ENCODE measurements at regions not wholly inside any gene's neighbourhood (a gene's known extent, or its start where the extent isn't known, plus 50 kb on each side); places are given as distances from the start of the nearest gene placed in this dataset.

GRCh38 chr18:22013993-22014392 lies 155.4 kb upstream of the GATA6 start:
- no peaks in the 10 kb centered on the region for H3K27me3 ChIP-seq
- H3K4me3 ChIP-seq: no peak overlapping the region
- H3K4me1 ChIP-seq: no peaks in the 10 kb centered on the region
- no peak overlapping the region for H3K27ac ChIP-seq
- H3K36me3 ChIP-seq: no peaks in the 10 kb centered on the region
- peaks cover 0 to 33% (median 5%) of the 10 kb centered on the region in 12 donors for H3K9me3 ChIP-seq
- no peak for DNase-seq
- intact Hi-C loops (cut with DNase I): no loop called here
- no peak for ATAC-seq
- TF ChIP-seq POLR2A (IDR thresholded peaks at IDR 0.05) (no peak), CTCF (IDR thresholded peaks at IDR 0.05) (no peak)
- WGBS, 4 donors: 45 to 97% (median 93%) methylated on average over 1 of the region's 1 CpG

- ATAC-seq (no peak), DNase-seq (no peak)
- Histone ChIP-seq H3K4me1 (no peaks in the 10 kb centered on the region), H3K27ac (no peak overlapping the region), H3K27me3 (no peaks in the 10 kb centered on the region), H3K36me3 (no peaks in the 10 kb centered on the region), H3K4me3 (no peak overlapping the region), H3K9me3 (peaks cover 0 to 23% (median 5%) of the 10 kb centered on the region in 12 donors)
- intact Hi-C loops (cut with DNase I): no loop called here
- TF ChIP-seq CTCF (IDR thresholded peaks at IDR 0.05) (no peak), POLR2A (IDR thresholded peaks at IDR 0.05) (no peak)
- WGBS, 4 donors: 71 to 91% (median 90%) methylated on average over 2 of the region's 2 CpGs
Measured at GRCh38 chr18:22015156-22015555, 154.2 kb upstream of the GATA6 start.

GRCh38 chr18:22018366-22018765 lies 151.0 kb upstream of the GATA6 start:
- Histone ChIP-seq H3K4me1 (no peaks in the 10 kb centered on the region), H3K27me3 (no peaks in the 10 kb centered on the region), H3K4me3 (no peak overlapping the region), H3K27ac (no peak overlapping the region), H3K36me3 (no peaks in the 10 kb centered on the region), H3K9me3 (peaks cover 0 to 9% (median 2%) of the 10 kb centered on the region in 12 donors)
- TF ChIP-seq CTCF (IDR thresholded peaks at IDR 0.05) (no peak), POLR2A (IDR thresholded peaks at IDR 0.05) (no peak)
- 59 to 74% (median 68%) methylated on average over 3 of the region's 3 CpGs for WGBS, 4 donors
- intact Hi-C loops (cut with DNase I): no loop called here
- no peak for DNase-seq
- no peak for ATAC-seq

- ATAC-seq (no peak), DNase-seq (no peak)
- Histone ChIP-seq H3K36me3 (no peaks in the 10 kb centered on the region), H3K4me1 (no peaks in the 10 kb centered on the region), H3K27me3 (no peaks in the 10 kb centered on the region), H3K9me3 (peaks cover 0 to 1% (median 0%) of the 10 kb centered on the region in 12 donors), H3K4me3 (no peak overlapping the region), H3K27ac (no peak overlapping the region)
- WGBS, 4 donors: 86 to 91% (median 89%) methylated on average over 5 of the region's 5 CpGs
- TF ChIP-seq POLR2A (IDR thresholded peaks at IDR 0.05) (no peak), CTCF (IDR thresholded peaks at IDR 0.05) (no peak)
- intact Hi-C loops (cut with DNase I): no loop called here
Measured at GRCh38 chr18:22019193-22019592, 150.2 kb upstream of the GATA6 start.
